HUES64 (cell line): ENCODE measurements at regions not wholly inside any gene's neighbourhood (a gene's known extent, or its start where the extent isn't known, plus 50 kb on each side); places are given as distances from the start of the nearest gene placed in this dataset.
"Not testable (repeated sequence)": the region's sequence is repeated elsewhere in the genome, so short reads cannot be mapped to it uniquely, and the experiment has no call there.

Experiments
- H3K27ac ChIP-seq: 2 replicates; pipeline ENCODE4 v1.7.0; 2013; ENCODE audit warnings: low read depth, low read length, inconsistent platforms
- H3K27me3 ChIP-seq: 2 replicates; pipeline ENCODE4 v1.6.1; 2013; ENCODE audit warnings: mild to moderate bottlenecking, low read length; ENCODE audit not compliant: insufficient read depth
- H3K36me3 ChIP-seq: 2 replicates; pipeline ENCODE4 v1.6.1; 2013; ENCODE audit warnings: mild to moderate bottlenecking, low read length; ENCODE audit not compliant: insufficient read depth
- H3K4me1 ChIP-seq: 2 replicates; pipeline ENCODE4 v1.6.1; 2013; ENCODE audit warnings: mild to moderate bottlenecking, low read length, moderate library complexity; ENCODE audit not compliant: insufficient read depth
- H3K4me3 ChIP-seq: 2 replicates; pipeline ENCODE4 v1.5.1; 2013; ENCODE audit warnings: mild to moderate bottlenecking, low read length, moderate library complexity
- H3K9ac ChIP-seq: 2 replicates; pipeline ENCODE4 v1.6.1; 2013; ENCODE audit warnings: mild to moderate bottlenecking, low read depth, low read length
- H3K9me3 ChIP-seq: 2 replicates; pipeline ENCODE4 v1.6.1; 2013; ENCODE audit warnings: low read depth, low read length; ENCODE audit not compliant: insufficient read depth
- WGBS: fragments of 150-250, 120-280 bp; methylation state at CpG from one replicate; pipeline ENCODE4 v1.1.7; 2013; ENCODE audit warnings: missing lambda C conversion rate; 5-methylcytosine and 5-hydroxymethylcytosine counted together

DNA sequence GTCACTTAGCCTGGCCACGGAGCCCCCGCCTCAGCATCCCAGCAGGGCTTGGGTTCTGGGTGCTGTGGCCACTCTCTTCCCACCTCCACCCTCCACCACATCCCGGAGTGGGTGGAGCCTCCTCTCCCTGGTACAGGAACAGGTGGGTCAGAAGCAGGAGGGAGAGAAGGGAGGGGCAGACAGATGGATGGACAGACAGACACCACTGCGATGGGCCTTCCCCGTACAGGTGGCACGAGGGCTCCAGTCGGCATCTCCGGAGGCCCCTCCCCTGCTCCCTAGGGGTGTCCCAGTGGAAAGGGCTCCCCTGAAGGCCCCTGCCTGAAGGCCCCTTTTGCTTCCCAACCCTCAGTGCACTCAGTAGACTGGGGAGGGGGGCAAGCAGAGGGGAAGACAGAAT lies 96.9 kb upstream of the TARDBP start:
- no peaks in the 10 kb centered on the region for H3K4me1 ChIP-seq
- no peaks in the 10 kb centered on the region for H3K27me3 ChIP-seq
- H3K9ac ChIP-seq = no peak overlapping the region
- no peak overlapping the region for H3K4me3 ChIP-seq
- H3K27ac ChIP-seq = no peak overlapping the region
- no peaks in the 10 kb centered on the region for H3K9me3 ChIP-seq
- 87% methylated on average over 7 of the region's 8 CpGs for WGBS
- H3K36me3 ChIP-seq = no peaks in the 10 kb centered on the region

DNA sequence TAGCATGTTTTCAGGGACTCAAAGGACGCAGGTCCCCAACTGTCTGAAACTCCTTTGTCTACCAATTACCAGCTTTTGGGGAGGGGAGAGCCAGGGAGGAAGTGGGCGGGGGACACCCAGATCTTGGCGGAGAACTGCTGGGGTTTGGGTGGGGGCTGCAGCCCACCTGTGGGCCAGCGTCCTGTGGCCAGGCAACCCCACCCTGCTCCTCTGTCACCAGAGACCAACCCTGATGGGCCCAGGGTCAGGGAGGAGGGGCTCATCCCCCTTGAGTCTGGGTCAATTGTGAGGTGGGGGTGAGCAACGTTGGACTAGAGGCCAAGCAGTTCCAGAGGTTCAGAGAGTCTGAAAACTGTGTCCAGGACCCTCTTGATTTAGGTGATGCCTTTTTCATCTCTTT lies 96.1 kb upstream of the TARDBP start:
- Histone ChIP-seq H3K36me3 (no peaks in the 10 kb centered on the region), H3K4me3 (no peak overlapping the region), H3K27me3 (no peaks in the 10 kb centered on the region), H3K27ac (no peak overlapping the region), H3K4me1 (no peaks in the 10 kb centered on the region), H3K9me3 (no peaks in the 10 kb centered on the region), H3K9ac (no peak overlapping the region)
- WGBS = 88% methylated on average over 5 of the region's 5 CpGs

DNA sequence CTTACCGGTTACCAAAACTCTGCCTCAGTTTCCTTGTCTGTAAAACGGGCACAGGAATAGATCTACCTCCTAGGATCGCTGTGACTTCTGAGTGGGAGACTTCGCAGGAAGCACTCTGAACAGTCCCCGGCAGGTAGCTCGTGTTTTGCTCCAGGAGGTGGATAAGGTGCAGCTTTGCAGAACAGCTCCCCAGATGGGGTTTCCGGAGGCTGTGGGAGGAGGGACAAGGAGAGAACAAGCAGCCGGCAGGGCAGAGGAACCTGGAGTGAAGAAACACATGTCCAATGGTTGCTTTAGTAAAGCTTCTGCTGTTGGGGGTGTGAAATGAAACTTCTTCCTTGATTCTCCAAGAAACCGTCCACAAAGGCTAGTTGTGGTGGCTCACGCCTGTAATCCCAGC lies 95.5 kb upstream of the TARDBP start:
- Histone ChIP-seq H3K4me3 (no peak overlapping the region), H3K9me3 (no peaks in the 10 kb centered on the region), H3K27ac (no peak overlapping the region), H3K27me3 (no peaks in the 10 kb centered on the region), H3K4me1 (no peaks in the 10 kb centered on the region), H3K9ac (no peak overlapping the region), H3K36me3 (no peaks in the 10 kb centered on the region)
- WGBS = 91% methylated on average over 10 of the region's 10 CpGs

DNA sequence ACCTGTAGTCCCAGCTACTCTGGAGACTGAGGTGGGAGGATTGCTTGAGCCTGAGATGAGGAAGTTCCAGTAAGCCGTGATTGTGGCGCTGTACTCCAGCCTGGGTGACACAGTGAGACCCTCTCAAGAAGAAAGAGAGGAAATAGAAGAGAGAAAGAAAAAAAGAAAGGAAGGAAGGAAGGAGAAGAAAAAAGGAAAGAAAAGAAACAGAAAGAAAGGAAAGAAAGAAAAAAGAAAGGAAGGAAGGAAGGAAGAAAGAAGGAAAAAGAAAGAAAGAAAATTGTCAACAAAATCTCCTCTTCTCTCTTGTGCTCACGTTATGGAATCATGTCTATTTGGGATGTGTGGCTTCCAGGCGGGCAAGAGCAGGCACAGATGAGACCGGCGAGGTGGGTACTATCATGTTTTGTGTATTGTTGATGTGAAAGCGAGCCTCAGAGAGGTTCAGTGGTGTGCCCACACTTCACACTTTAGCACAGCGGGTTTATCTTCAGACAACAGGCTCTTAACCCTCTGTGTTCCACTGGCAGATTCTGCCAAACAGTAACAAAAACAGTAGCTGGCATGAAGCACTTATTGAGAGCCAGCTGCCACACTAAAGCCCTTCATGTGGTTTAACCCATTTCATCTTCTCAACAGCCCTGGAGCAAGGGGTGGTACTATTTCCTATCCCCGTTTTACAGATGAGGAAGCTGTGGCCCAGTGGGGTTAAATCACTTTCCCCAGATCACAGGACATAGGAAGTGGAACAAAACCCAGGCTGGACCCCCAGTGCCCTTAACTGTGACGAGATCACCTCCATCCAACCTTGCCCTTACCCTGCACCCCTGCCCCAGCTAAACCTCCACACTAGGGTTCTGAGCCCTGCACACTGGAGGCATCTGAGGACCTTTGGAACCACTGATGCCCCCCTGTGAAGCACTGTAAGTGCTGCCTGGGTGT lies 94.7 kb upstream of the TARDBP start:
- Histone ChIP-seq H3K4me1 (no peaks in the 10 kb centered on the region), H3K27ac (no peak overlapping the region), H3K36me3 (no peaks in the 10 kb centered on the region), H3K9ac (no peak overlapping the region), H3K27me3 (no peaks in the 10 kb centered on the region), H3K4me3 (no peak overlapping the region), H3K9me3 (no peaks in the 10 kb centered on the region)
- WGBS = 81% methylated on average over 10 of the region's 10 CpGs

DNA sequence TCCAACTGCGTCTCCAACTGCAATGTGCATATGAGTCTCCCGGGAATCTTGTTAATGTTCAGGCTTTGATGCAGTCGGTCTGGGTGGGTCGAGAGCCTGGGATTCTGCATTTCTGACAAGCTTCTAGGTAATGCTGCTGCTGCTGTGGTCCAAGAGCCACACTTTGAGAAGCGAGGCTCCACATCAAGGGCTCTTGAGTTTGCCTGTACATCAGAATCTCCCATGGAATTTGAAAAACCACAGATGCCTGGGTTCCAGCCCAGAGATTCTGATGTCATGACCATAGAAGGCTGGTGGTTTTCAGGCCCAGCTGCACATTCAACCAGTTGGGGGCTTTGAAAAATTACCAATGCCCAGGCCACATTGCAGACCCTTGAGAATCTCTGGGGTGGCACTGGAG lies 93.9 kb upstream of the TARDBP start:
- Histone ChIP-seq H3K9me3 (no peaks in the 10 kb centered on the region), H3K27ac (no peak overlapping the region), H3K4me1 (no peaks in the 10 kb centered on the region), H3K9ac (no peak overlapping the region), H3K36me3 (no peaks in the 10 kb centered on the region), H3K4me3 (no peak overlapping the region), H3K27me3 (no peaks in the 10 kb centered on the region)
- WGBS = 90% methylated on average over 5 of the region's 5 CpGs

DNA sequence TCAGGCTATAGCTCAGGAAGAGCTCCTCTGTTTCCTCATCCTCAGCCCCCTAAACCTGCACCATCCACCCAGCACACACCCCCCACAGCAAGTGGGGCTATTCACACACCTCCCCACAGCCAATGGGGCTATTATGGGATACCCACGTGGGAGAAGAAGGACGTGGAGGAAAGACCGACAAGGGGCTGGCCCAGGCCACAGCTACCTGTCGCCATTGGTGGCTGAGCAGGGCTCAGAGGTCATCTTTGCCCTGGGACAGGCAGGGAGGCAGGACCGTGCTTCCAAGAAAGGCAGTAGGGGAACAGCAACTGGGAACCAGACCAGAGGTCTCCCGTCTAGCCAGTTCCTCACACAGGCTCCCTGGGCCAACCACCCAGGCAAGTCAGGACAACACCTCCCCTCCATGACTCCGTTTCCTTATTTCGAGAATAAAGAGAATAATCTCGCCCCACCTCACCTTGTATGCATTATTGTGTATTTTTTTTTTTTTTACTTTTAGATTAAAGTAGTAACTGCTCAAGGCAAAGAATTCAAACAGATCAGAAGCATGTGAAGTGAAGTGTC lies 92.3 kb upstream of the TARDBP start:
- H3K4me3 ChIP-seq = no peak overlapping the region
- no peaks in the 10 kb centered on the region for H3K36me3 ChIP-seq
- no peaks in the 10 kb centered on the region for H3K27me3 ChIP-seq
- WGBS = 81% methylated on average over 7 of the region's 9 CpGs
- no peaks in the 10 kb centered on the region for H3K9me3 ChIP-seq
- H3K9ac ChIP-seq = no peak overlapping the region
- H3K4me1 ChIP-seq = no peaks in the 10 kb centered on the region
- H3K27ac ChIP-seq = no peak overlapping the region

DNA sequence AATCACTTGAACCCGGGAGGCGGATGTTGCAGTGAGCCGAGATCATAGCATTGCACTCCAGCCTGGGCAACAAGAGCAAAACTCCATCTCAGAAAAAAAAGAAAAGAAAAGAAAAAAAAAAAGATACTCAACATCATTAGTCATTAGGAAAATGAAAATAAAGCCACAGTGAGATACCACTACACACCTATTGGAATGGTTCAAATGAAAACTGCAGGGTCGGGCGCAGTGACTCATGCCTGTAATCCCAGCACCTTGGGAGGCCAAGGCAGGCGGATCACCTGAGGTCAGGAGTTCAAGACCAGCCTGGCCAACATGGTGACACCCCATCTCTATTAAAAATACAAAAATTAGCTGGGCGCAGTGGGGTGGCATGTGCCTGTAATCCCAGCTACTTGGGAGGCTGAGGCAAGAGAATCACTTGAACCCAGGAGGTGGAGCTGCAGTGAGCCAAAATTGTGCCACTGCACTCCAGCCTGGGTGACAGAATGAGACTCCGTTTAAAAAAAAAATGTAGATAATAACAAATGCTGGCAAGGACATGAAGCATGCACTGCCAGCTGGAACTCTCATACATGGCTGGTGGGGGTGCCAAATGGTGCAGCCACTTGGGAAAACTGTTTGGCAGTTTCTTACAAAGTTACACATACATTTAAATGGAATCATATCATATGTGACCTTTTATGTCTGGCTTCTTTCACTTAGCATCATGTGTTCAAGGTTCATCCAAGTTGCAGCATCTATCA lies 90.0 kb upstream of the TARDBP start:
- H3K4me3 ChIP-seq, H3K9ac ChIP-seq, H3K9me3 ChIP-seq, H3K36me3 ChIP-seq, H3K4me1 ChIP-seq, H3K27me3 ChIP-seq, H3K27ac ChIP-seq: not testable (repeated sequence)
- 94% methylated on average over 8 of the region's 8 CpGs for WGBS

DNA sequence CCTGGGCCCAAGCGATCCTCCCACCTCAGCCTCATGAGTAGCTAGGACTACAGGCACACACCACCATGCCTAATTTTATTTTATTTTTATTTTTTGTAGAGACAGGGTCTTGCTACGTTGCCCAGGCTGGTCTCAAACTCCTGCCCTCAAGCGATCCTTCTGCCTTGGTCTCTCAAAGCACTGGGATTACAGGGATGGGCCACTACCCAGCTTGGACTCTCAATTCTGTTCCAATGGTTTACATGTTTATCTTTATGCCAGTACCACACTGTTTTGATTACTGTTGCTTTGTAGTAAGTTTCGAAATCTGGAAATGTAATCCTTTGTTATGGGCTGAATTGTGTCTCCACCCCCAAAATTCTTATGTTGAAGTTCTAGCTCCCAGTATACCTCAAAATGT lies 88.4 kb upstream of the TARDBP start:
- H3K4me3 ChIP-seq = no peak overlapping the region
- H3K4me1 ChIP-seq = no peaks in the 10 kb centered on the region
- 91% methylated on average over 4 of the region's 4 CpGs for whole genome bisulfite sequencing
- H3K9ac ChIP-seq = no peak overlapping the region
- H3K9me3 ChIP-seq = peaks cover 9% of the 10 kb centered on the region; the same call in 1 of the 2 replicates
- no peaks in the 10 kb centered on the region for H3K27me3 ChIP-seq
- H3K36me3 ChIP-seq = no peaks in the 10 kb centered on the region
- H3K27ac ChIP-seq = no peak overlapping the region

DNA sequence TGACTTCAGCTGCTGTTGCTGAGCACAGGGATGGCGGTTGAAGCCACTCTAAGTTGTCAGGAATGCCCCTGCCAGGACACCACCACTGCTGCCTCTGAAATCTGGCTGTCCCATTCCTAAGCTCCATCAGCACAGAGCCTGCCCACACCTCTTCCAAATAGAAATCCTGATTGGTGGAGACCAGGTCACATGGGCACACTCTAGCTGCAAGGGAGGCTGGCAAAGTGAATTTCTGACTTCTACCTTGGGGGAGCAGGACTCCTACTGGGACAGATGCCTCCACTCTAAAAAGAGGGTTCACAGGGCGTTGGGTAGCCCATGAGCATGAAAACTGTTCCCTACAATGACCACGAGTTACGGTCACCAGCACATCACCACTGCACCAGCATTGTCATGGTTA lies 83.8 kb upstream of the TARDBP start:
- no peak overlapping the region for H3K4me3 ChIP-seq
- no peaks in the 10 kb centered on the region for H3K36me3 ChIP-seq
- H3K9me3 ChIP-seq = peaks cover 10% of the 10 kb centered on the region; the same call in 1 of the 2 replicates
- no peaks in the 10 kb centered on the region for H3K27me3 ChIP-seq
- no peak overlapping the region for H3K27ac ChIP-seq
- H3K4me1 ChIP-seq = no peaks in the 10 kb centered on the region
- no peak overlapping the region for H3K9ac ChIP-seq
- WGBS = 91% methylated on average over 4 of the region's 4 CpGs

DNA sequence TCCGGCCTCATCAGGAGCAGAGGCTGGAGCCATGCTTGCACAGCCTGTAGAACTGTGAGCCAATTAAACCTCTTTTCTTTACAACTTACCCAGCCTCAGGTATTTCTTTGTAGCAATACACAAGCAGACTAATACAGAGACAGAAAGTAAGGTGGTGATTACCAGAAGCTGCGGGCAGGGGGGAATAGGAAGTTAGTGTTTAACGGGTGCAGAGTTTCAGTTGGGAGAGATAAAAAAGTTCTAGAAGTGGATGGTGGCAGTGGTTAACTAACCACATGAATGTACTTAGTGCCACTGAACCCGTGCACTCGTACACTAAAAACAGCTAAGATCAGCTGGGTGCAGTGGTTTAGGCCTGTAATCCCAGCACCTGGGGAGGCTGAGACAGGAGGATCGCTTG lies 80.4 kb upstream of the TARDBP start:
- Histone ChIP-seq H3K27ac (no peak overlapping the region), H3K9ac (no peak overlapping the region), H3K27me3 (no peaks in the 10 kb centered on the region), H3K36me3 (no peaks in the 10 kb centered on the region), H3K4me3 (no peak overlapping the region), H3K9me3 (peaks cover 10% of the 10 kb centered on the region; the same call in 1 of the 2 replicates), H3K4me1 (0 out of 2 replicates have a peak, but pooled peaks cover 5% of the 10 kb centered on the region)
- 96% methylated on average over 6 of the region's 6 CpGs for WGBS

DNA sequence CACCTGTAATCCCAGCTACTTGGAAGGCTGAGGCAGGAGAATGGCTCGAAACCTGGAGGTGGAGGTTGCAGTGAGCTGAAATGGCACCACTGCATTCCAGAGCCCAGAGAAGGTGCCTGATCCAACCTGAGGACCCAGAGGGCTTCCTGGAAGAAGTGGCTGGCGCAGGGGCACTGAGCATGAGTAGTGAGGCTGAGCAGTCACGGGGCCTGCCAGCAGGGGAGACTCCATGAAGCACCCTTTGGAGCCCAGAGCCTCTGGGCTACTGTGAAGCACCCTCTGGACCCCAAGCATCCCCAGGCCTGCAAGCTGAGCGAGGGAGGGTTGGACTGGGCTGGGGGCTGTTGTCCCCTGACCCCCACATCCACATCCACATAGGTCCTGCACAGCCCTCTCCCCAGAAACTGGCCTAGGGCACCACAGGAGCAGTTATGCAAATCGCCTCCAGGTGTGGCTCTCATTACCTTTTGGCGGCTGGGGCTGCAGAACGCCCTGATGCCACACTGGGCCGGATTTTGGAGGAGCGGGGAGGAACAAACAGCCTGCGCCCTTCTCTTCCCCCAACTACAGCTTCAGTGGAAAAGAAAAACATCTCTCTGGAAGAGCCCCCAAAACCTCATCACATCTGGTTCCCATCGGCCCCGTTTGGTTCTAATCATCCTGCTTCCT lies 78.2 kb upstream of the TARDBP start:
- Histone ChIP-seq H3K27me3 (no peaks in the 10 kb centered on the region), H3K36me3 (no peaks in the 10 kb centered on the region), H3K9ac (no peak overlapping the region), H3K4me1 (peaks cover 9% of the 10 kb centered on the region; the same call in 1 of the 2 replicates), H3K9me3 (no peaks in the 10 kb centered on the region), H3K27ac (no peak overlapping the region), H3K4me3 (no peak overlapping the region)
- 79% methylated on average over 12 of the region's 12 CpGs for WGBS
